Endothelial cell of umbilical vein (primary cell): ENCODE measurements at regions not wholly inside any gene's neighbourhood (a gene's known extent, or its start where the extent isn't known, plus 50 kb on each side); places are given as distances from the start of the nearest gene placed in this dataset.

Experiments
- CTCF ChIP-seq, 2 donors: IDR thresholded peaks; 1 replicate in 1 of 2; 2 replicates in 1 of 2; pipeline ENCODE4 v1.5.1; 2011; ENCODE audit warnings: low read length in 2 of 2, mild to moderate bottlenecking in 2 of 2, moderate library complexity in 2 of 2, control low read depth in 1 of 2, inconsistent platforms in 1 of 2, low read depth in 1 of 2; ENCODE audit not compliant: insufficient read depth in 1 of 2; ENCODE audit errors: extremely low read depth in 1 of 2
- EZH2 ChIP-seq: IDR thresholded peaks from 2 replicates; pipeline ENCODE4 v1.6.1; 2012; ENCODE audit warnings: borderline replicate concordance, low read depth, mild to moderate bottlenecking, moderate library complexity, low read length, inconsistent platforms; ENCODE audit not compliant: severe bottlenecking
- POLR2A ChIP-seq: IDR thresholded peaks from 2 replicates; pipeline ENCODE4 v1.6.1; 2012; ENCODE audit warnings: low read depth, mild to moderate bottlenecking, control low read depth, low read length
- POLR2AphosphoS5 ChIP-seq: IDR thresholded peaks from 2 replicates; pipeline ENCODE4 v1.6.1; 2012; ENCODE audit warnings: low read depth, mild to moderate bottlenecking, control low read depth, low read length, moderate library complexity; ENCODE audit not compliant: insufficient read depth

GRCh38 chr18:78630356-78630755, 349.3 kb upstream of the SALL3 start:
- no peak for TF ChIP-seq CTCF (IDR thresholded peaks at IDR 0.05; ENCODE audit: extremely low read depth in 1 of 2, insufficient read depth in 1 of 2, low read depth in 1 of 2, low read length in 2 of 2)
- TF ChIP-seq EZH2 = no peak
- no peak for TF ChIP-seq POLR2A
- no peak for TF ChIP-seq POLR2AphosphoS5
